GM23248 (cell line): ENCODE measurements at regions not wholly inside any gene's neighbourhood (a gene's known extent, or its start where the extent isn't known, plus 50 kb on each side); places are given as distances from the start of the nearest gene placed in this dataset.

ENCODE experiments used
- EZH2 ChIP-seq: fragments of 200-600 bp; sonication (generic); IDR thresholded peaks from 2 replicates; pipeline ENCODE4 v1.6.1; 2018; ENCODE audit warnings: antibody characterized with exemption, mild to moderate bottlenecking; ENCODE audit not compliant: insufficient read depth, poor library complexity, severe bottlenecking
- EZH2phosphoT487 ChIP-seq: fragments of 200-600 bp; sonication (generic); IDR thresholded peaks from 2 replicates; pipeline ENCODE4 v1.6.1; 2018; ENCODE audit warnings: antibody characterized with exemption, moderate library complexity, mild to moderate bottlenecking, low read depth; ENCODE audit not compliant: insufficient read depth

DNA sequence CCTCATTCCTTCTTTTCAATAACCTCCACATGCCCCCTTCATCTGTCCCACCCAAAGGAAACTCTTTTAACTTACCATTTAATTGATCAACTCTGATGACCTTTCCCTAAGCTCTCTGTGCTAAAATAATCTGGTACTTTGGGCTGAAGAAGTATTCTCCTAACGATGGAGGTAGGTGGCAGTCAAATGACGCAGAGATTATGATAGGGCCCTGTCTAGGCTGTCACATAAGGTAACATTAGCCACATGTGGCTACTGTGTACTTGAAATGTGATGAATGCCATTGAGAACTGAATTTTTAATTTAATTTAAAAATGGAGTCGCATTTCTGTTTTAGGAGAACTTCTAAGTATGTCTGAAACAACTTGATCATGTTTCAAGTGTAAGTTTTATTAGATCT, 140.5 kb upstream of the TNP1 start:
- no peak for TF ChIP-seq EZH2phosphoT487
- TF ChIP-seq EZH2: no peak
